ENCODE measurements at regions not wholly inside any gene's neighbourhood (a gene's known extent, or its start where the extent isn't known, plus 50 kb on each side); places are given as distances from the start of the nearest gene placed in this dataset.
"Not testable (repeated sequence)": the region's sequence is repeated elsewhere in the genome, so short reads cannot be mapped to it uniquely, and the experiment has no call there.

DNA sequence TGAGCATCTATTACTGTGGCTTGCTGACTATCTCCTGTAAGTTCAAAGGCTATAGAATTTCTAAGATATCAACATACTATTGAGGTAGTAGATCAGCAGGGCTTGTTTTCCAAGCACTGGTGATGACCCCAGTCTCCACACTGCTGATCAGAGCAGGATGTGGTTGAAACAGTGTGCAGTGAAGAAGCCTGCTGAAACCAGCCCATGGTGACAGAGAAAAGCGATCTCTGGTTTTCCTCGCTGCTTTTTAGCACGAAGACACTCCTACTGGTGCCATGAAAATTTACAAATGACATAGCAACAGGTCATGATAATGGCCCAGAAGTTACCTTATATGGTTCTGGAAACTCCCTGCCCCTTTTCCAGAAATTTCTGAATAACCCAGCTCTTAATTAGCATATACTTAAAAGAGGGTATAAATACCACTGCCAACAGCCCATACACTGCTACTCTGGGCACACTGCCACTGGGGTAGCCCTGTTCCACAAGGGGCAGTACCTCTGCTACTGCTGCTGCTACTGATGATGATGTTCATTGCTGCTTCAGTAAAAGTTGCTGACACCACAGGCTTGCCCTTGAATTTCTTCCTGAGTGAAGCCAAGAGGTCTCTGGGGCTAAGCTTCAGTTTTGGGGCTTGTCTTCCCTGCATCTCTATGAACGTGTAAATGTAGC is 1689.5 kb upstream of the PCDH10 start:
- DNase-seq (ENCODE audit: low spot score): no peak

- no peak for DNase-seq (ENCODE audit: low spot score)
Measured at GRCh38 chr4:131470360-131470759, 1678.7 kb upstream of the PCDH10 start.

GRCh38 chr4:131488772-131489171 is 1660.3 kb upstream of the PCDH10 start:
- DNase-seq (ENCODE audit: low spot score): no peak

- not testable (repeated sequence) for DNase-seq (ENCODE audit: low spot score)
Measured at GRCh38 chr4:131496211-131496610, 1652.9 kb upstream of the PCDH10 start.

- no peak for DNase-seq (ENCODE audit: low spot score)
Measured at GRCh38 chr4:131499141-131499873, 1649.8 kb upstream of the PCDH10 start.

DNA sequence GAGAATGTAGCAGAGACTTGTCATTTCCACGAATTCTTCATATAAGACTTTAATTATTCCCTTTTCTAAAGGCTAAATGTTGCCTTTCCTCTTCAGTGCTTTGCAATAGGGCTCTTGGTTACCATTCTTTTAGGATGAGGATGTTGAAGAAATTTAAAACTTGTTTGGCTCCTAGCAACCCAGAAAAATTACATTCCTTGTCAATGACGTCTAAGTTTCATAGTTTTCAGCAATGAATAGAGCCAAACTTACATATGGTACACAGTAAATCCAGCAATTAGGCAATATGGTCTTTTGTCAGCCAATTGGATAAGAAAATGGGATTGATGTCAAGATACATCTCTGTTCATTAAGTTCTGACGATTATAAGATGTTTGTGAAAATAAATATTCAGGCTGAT is 1639.6 kb upstream of the PCDH10 start:
- DNase-seq (ENCODE audit: low spot score): no peak

DNA sequence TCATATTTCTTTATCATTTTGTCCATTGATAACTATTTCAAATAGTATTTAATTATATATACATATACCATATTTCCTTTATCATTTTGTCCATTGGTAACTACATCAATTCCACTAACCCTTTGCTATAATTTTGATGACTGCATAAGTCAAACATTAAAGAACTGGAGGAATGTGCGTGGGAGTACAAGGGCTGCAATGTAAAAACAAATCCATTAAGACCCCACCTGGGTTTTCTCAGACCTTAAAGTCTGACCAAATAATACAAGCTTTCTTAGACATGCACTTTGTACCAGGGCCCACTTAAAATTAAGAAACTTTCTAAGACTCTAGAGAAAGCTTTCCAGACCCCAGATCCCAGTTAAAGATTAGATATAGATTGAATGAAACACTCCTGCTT is 1622.4 kb upstream of the PCDH10 start:
- DNase-seq (ENCODE audit: low spot score): no peak

- no peak for DNase-seq (ENCODE audit: low spot score)
Measured at GRCh38 chr4:131531087-131531486, 1618.0 kb upstream of the PCDH10 start.

DNA sequence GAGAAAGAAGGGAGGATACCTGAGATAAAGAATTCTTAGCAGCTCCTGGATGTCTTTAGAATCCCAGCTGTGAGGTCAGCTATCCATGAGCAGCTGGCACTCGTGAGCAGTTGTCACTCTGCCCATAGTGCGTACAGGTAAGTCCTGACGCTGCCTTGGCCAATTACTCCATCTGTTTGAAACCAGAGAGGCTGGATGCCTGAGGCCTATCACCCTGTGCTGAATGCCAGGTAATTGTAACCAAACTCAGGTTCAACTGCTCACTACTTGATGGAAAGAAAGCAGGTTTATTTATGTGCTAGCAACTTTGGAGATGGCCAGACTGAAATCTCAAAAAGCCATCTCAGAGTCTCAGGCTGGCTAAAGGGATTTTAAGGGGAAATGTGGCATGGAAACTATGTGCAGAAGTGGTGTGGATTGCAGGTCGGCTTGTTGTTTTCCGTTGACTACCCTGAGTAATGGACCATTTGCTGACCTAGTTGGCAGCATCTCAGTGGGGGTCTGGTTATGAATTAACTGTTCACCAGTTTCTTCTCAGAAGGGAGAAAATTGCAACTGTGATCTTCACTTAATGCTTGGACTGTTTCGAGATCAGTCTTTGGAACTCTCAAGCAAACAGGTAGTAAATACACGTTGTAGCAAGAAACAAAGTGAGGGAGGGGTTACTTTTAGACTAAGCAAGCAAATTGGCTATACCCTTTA is 1614.0 kb upstream of the PCDH10 start:
- no peak for DNase-seq (ENCODE audit: low spot score)

GRCh38 chr4:131540256-131540655 is 1608.8 kb upstream of the PCDH10 start:
- no peak for DNase-seq (ENCODE audit: low spot score)

DNA sequence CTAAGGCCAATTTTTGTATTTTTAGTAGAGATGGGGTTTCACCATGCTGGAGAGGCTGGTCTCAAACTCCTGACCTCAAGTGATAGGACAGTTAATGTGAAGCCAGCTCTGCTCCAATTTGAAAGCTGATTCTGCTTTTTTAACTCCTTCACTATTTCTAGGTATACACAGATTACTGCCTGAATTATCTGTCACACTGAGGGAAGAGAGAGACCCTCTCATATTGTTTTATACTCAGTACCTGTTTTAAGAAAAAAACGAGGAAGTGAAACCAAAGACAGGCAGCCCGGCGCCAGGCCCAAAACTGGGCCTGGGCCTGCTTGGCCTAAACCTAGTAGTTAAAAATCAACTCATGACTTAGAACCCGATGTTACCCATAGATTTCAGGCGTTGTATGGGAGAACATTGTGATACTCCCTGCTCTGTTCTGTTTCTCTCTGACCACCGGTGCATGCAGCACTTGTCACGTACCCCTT is 1601.5 kb upstream of the PCDH10 start:
- DNase-seq (ENCODE audit: low spot score): no peak

- no peak for DNase-seq (ENCODE audit: low spot score)
Measured at GRCh38 chr4:131551306-131551705, 1597.8 kb upstream of the PCDH10 start.

- DNase-seq (ENCODE audit: low spot score): no peak
Measured at GRCh38 chr4:131566026-131566425, 1583.1 kb upstream of the PCDH10 start.

GRCh38 chr4:131584587-131584986 is 1564.5 kb upstream of the PCDH10 start:
- DNase-seq (ENCODE audit: low spot score): no peak

DNA sequence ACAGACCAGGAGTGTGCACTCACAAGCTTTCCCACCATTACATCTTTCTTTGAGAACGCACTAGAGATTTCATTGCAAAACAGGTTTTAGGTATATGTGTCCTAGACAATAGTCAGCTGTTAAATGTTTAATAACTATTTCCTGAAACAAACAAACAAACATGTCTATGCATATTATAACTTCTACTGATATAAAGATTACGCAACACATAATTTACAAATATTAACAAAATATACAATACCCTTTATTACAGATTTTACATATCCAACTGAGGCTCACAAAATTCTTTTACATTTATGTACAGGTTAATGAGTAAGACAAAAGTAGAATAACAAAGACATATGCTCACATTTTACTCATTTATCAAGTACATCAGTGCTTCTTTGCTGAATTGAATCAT is 1554.0 kb upstream of the PCDH10 start:
- no peak for DNase-seq (ENCODE audit: low spot score)

DNA sequence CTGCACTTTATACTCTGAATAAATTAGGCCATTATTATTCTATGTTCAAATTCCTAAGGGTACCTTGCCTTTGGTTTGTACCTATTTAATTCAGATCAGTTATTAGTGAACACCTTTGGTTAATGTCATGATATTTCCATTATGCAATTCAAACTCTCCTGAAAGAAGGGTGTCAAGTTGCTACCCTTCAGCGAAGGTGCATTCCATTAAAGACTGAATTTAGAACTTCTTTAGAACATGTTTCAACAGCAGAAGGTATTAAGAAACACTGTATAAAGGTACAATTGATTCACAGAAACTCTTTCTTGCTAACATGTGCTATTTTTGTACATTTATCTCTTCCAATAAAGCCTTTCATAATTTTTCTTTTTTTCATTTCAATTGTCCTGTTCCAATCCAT is 1545.4 kb upstream of the PCDH10 start:
- no peak for DNase-seq (ENCODE audit: low spot score)

DNA sequence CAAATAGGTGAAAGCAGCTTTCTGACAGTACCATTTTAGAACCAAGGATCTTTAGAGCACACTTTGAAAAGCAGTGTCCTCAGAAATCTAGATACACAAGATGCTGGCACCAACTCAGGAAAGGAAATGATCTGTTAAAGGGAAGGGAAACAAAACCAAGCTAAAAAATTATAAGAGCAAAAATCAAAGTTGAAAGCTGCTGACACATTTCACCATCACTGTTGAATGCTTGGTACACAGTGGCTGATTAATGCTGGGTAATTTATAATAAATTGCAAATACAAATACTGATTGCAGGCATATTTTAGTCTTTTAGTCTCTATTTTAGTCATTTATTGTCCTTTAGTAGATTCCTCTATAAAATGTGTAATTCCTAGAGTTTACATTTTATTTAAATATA is 1540.1 kb upstream of the PCDH10 start:
- no peak for DNase-seq (ENCODE audit: low spot score)

GRCh38 chr4:131610517-131610916 is 1538.6 kb upstream of the PCDH10 start:
- not testable (repeated sequence) for DNase-seq (ENCODE audit: low spot score)

DNA sequence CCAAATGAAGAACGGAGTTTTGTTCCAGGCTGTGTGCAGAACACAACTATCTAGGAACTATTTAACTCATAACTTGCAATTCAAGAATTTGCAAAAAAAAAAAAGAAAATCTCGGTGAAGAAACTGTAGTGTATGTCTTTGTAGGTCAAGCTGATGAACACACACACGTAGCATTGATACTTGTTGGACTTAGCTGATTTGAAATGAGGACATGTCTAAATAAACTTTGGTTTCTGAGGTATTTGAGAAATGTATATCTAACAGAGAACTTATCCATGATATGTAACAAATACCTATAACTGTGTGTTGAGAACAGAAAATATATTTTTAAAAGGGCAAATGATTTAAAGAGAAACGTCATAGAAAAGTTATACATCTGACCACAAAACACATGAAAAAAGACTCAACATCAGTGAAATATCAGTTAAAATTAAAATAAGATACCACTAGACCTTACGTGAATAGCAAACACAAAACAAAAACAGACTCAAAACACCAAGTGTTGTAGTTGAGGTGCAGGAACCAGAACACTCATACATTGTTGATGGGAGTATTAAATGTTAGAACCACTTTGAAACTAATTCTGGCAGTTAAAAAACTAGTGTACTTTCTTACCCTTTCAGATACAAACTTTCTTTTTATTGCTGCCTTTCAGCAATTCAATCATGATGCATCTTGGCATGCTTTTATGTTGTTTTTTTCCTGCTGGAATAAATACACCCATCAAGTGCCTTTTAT is 1535.8 kb upstream of the PCDH10 start:
- no peak for DNase-seq (ENCODE audit: low spot score)

GRCh38 chr4:131613824-131614216 is 1535.3 kb upstream of the PCDH10 start:
- no peak for DNase-seq (ENCODE audit: low spot score)

DNA sequence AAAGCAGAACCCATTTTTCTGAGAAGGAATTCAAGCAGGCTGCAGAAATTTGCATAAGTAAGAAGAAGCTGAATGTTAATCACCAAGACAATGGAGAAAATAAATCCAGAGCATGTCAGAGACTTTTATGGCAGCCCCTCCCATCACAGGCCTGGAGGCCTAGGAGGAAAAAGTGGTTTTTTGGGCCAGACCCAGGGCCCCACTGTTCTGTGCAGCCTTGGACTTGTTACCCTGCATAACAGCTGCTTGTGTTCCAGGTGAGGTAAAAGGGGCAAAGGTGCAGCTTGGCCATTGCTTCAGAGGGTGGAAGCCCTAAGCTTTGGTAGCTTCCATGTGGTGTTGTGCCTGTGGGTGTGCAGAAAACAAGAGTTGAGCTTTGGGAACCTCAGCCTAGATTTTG is 1516.2 kb upstream of the PCDH10 start:
- DNase-seq (ENCODE audit: low spot score): no peak

GRCh38 chr4:131635191-131635590 is 1513.9 kb upstream of the PCDH10 start:
- DNase-seq (ENCODE audit: low spot score): no peak

Measured in CD4-positive, alpha-beta T cell treated with Interleukin-15 for 4 hours (primary cell).